Astrocyte (in vitro differentiated cells and primary cell): ENCODE measurements at regions not wholly inside any gene's neighbourhood (a gene's known extent, or its start where the extent isn't known, plus 50 kb on each side); places are given as distances from the start of the nearest gene placed in this dataset.

Source experiments
- CTCF ChIP-seq: IDR thresholded peaks from 2 replicates; pipeline ENCODE4 v1.5.1; 2011; ENCODE audit warnings: low read depth, mild to moderate bottlenecking, inconsistent platforms, low read length, moderate library complexity; ENCODE audit not compliant: insufficient read depth
- EZH2 ChIP-seq: IDR thresholded peaks from 2 replicates; pipeline ENCODE4 v1.6.1; 2012; ENCODE audit warnings: mild to moderate bottlenecking, low read length, inconsistent platforms; ENCODE audit not compliant: insufficient read depth

DNA sequence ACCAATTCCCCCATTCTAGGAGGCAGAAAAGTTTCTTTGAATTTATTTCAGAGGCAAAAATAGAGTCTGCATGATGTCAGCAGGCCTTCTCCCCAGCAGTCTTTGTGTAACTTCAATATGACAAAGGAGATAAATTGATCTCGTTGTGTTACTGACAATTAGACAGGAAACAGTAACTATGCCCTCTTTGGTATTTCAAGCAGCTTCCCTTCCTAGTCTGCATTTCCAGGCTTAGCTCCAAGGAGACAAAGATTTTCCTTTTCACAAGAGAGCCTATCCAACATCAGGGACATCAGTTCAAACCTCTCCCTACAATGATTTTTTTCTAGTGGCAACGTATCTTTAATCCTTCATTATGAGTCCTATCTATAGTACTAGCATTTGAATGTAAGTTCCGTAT, 245.9 kb upstream of the HSF2 start:
- TF ChIP-seq CTCF (no peak), EZH2 (no peak)
